ENCODE measurements at regions not wholly inside any gene's neighbourhood (a gene's known extent, or its start where the extent isn't known, plus 50 kb on each side); places are given as distances from the start of the nearest gene placed in this dataset.
"Not testable (repeated sequence)": the region's sequence is repeated elsewhere in the genome, so short reads cannot be mapped to it uniquely, and the experiment has no call there.

- TF ChIP-seq EZH2 (IDR thresholded peaks at IDR 0.05); CTCF (IDR thresholded peaks at IDR 0.05 in 2 of 3, conservative IDR thresholded peaks at IDR 0.05 in 1 of 3; ENCODE audit: borderline replicate concordance in 1 of 3, insufficient read depth in 1 of 3, low read depth in 2 of 3, low read length in 2 of 3); ZNF274 (IDR thresholded peaks at IDR 0.05; ENCODE audit: low read depth, low read length); ZBTB33 (IDR thresholded peaks at IDR 0.05; ENCODE audit: extremely low read depth, insufficient replicate concordance, low read length); RAD21 (IDR thresholded peaks at IDR 0.05; ENCODE audit: low read depth); REST (IDR thresholded peaks at IDR 0.05; ENCODE audit: low read depth); JUND (IDR thresholded peaks at IDR 0.05); YY1 (IDR thresholded peaks at IDR 0.05; ENCODE audit: extremely low read depth, insufficient replicate concordance, low read depth, low read length); EZH2phosphoT487 (IDR thresholded peaks at IDR 0.05; ENCODE audit: borderline replicate concordance); SIN3A (IDR thresholded peaks at IDR 0.05; ENCODE audit: low read depth); POLR2AphosphoS5 (IDR thresholded peaks at IDR 0.05; ENCODE audit: low read depth, low read length); POLR2A (IDR thresholded peaks at IDR 0.05; ENCODE audit: borderline replicate concordance, extremely low read depth, insufficient read depth, insufficient read length); ZFX (IDR thresholded peaks at IDR 0.05): not testable (repeated sequence)
These were observed 1111.5 kb downstream of the BRD1 start for GRCh38 chr22:48716154-48716553.
